ENCODE measurements at regions not wholly inside any gene's neighbourhood (a gene's known extent, or its start where the extent isn't known, plus 50 kb on each side); places are given as distances from the start of the nearest gene placed in this dataset.

- POLR2A ChIA-PET = no interaction called here
- Histone ChIP-seq H3K4me3 (ENCODE audit: control insufficient read depth in 1 of 2, extremely low read depth in 1 of 2, low read length in 1 of 2) (no peak overlapping the region), H3K27me3 (replicated peaks in 1 of 2; ENCODE audit: control insufficient read depth in 2 of 2, extremely low read depth in 1 of 2, insufficient read depth in 2 of 2, low read length in 1 of 2) (no peaks in the 10 kb centered on the region), H3K4me1 (ENCODE audit: control insufficient read depth in 1 of 2, extremely low read depth in 1 of 2, insufficient read depth in 2 of 2, low read length in 2 of 2) (no peaks in the 10 kb centered on the region), H3K9me3 (no peaks in the 10 kb centered on the region), H3K27ac (ENCODE audit: low read length) (no peak overlapping the region), H3K36me3 (ENCODE audit: control insufficient read depth in 2 of 2, extremely low read depth in 1 of 2, insufficient read depth in 1 of 2, low read length in 1 of 2) (no peaks in the 10 kb centered on the region)
- WGBS (ENCODE audit: insufficient coverage) = 94% methylated on average over 19 of the region's 25 CpGs
- H3K36me3 Mint-ChIP-seq = no peaks in the 10 kb centered on the region
- CTCF ChIA-PET = no interaction called here
- no peak overlapping the region for H3K4me3 Mint-ChIP-seq
- H3K9me3 Mint-ChIP-seq = peaks cover 0 to 3% (median 0%) of the 10 kb centered on the region in 3 donors
- H3K4me1 Mint-ChIP-seq = no peaks in the 10 kb centered on the region
- ATAC-seq (replicated peaks in 1 of 4) = no peak
- no peaks in the 10 kb centered on the region for H3K27me3 Mint-ChIP-seq
- no peak overlapping the region for H3K27ac Mint-ChIP-seq
- DNase-seq = no peak
These were observed 2085.2 kb upstream of the ACO1 start for GRCh38 chr9:30299126-30299780.

- no peaks in the 10 kb centered on the region for H3K27me3 ChIP-seq (replicated peaks in 1 of 2; ENCODE audit: control insufficient read depth in 2 of 2, extremely low read depth in 1 of 2, insufficient read depth in 2 of 2, low read length in 1 of 2)
- ChIA-PET POLR2A (no interaction called here), CTCF (no interaction called here)
- Mint-ChIP-seq H3K9me3 (peaks cover 0 to 3% (median 0%) of the 10 kb centered on the region in 3 donors), H3K27me3 (no peaks in the 10 kb centered on the region), H3K4me1 (no peaks in the 10 kb centered on the region), H3K36me3 (no peaks in the 10 kb centered on the region), H3K4me3 (no peak overlapping the region), H3K27ac (no peak overlapping the region)
- DNase-seq = no peak
- no peak overlapping the region for H3K27ac ChIP-seq (ENCODE audit: low read length)
- no peaks in the 10 kb centered on the region for H3K36me3 ChIP-seq (ENCODE audit: control insufficient read depth in 2 of 2, extremely low read depth in 1 of 2, insufficient read depth in 1 of 2, low read length in 1 of 2)
- no peak for ATAC-seq (replicated peaks in 1 of 4)
- 10% methylated on average over 2 of the region's 5 CpGs for WGBS (ENCODE audit: insufficient coverage)
- no peaks in the 10 kb centered on the region for H3K4me1 ChIP-seq (ENCODE audit: control insufficient read depth in 1 of 2, extremely low read depth in 1 of 2, insufficient read depth in 2 of 2, low read length in 2 of 2)
- H3K4me3 ChIP-seq (ENCODE audit: control insufficient read depth in 1 of 2, extremely low read depth in 1 of 2, low read length in 1 of 2) = no peak overlapping the region
- H3K9me3 ChIP-seq = no peaks in the 10 kb centered on the region
These were observed 2083.0 kb upstream of the ACO1 start for GRCh38 chr9:30301271-30301963.

GRCh38 chr9:30310711-30311110 is 2073.7 kb upstream of the ACO1 start:
- Mint-ChIP-seq H3K4me1 (no peaks in the 10 kb centered on the region), H3K27me3 (no peaks in the 10 kb centered on the region), H3K36me3 (no peaks in the 10 kb centered on the region), H3K9me3 (peaks cover 0 to 6% (median 5%) of the 10 kb centered on the region in 3 donors), H3K4me3 (no peak overlapping the region), H3K27ac (no peak overlapping the region)
- ATAC-seq (replicated peaks in 1 of 4) = no peak
- Histone ChIP-seq H3K4me1 (ENCODE audit: control insufficient read depth in 1 of 2, extremely low read depth in 1 of 2, insufficient read depth in 2 of 2, low read length in 2 of 2) (no peaks in the 10 kb centered on the region), H3K4me3 (ENCODE audit: control insufficient read depth in 1 of 2, extremely low read depth in 1 of 2, low read length in 1 of 2) (no peak overlapping the region), H3K27ac (ENCODE audit: low read length) (no peak overlapping the region), H3K27me3 (replicated peaks in 1 of 2; ENCODE audit: control insufficient read depth in 2 of 2, extremely low read depth in 1 of 2, insufficient read depth in 2 of 2, low read length in 1 of 2) (no peaks in the 10 kb centered on the region), H3K9me3 (no peaks in the 10 kb centered on the region), H3K36me3 (ENCODE audit: control insufficient read depth in 2 of 2, extremely low read depth in 1 of 2, insufficient read depth in 1 of 2, low read length in 1 of 2) (no peaks in the 10 kb centered on the region)
- ChIA-PET CTCF (no interaction called here), POLR2A (no interaction called here)
- WGBS (ENCODE audit: insufficient coverage) = no CpG with 5 or more reads among the region's 2 CpGs
- DNase-seq = no peak

GRCh38 chr9:30329431-30329830 is 2055.0 kb upstream of the ACO1 start:
- DNase-seq = no peak
- no CpG with 5 or more reads among the region's 4 CpGs for WGBS (ENCODE audit: insufficient coverage)
- Histone ChIP-seq H3K9me3 (no peaks in the 10 kb centered on the region), H3K27me3 (replicated peaks in 1 of 2; ENCODE audit: control insufficient read depth in 2 of 2, extremely low read depth in 1 of 2, insufficient read depth in 2 of 2, low read length in 1 of 2) (no peaks in the 10 kb centered on the region), H3K4me1 (ENCODE audit: control insufficient read depth in 1 of 2, extremely low read depth in 1 of 2, insufficient read depth in 2 of 2, low read length in 2 of 2) (no peaks in the 10 kb centered on the region), H3K36me3 (ENCODE audit: control insufficient read depth in 2 of 2, extremely low read depth in 1 of 2, insufficient read depth in 1 of 2, low read length in 1 of 2) (no peaks in the 10 kb centered on the region), H3K4me3 (ENCODE audit: control insufficient read depth in 1 of 2, extremely low read depth in 1 of 2, low read length in 1 of 2) (no peak overlapping the region), H3K27ac (ENCODE audit: low read length) (no peak overlapping the region)
- Mint-ChIP-seq H3K9me3 (peaks cover 0 to 4% (median 0%) of the 10 kb centered on the region in 3 donors), H3K4me3 (no peak overlapping the region), H3K27ac (no peak overlapping the region), H3K4me1 (no peaks in the 10 kb centered on the region), H3K27me3 (no peaks in the 10 kb centered on the region), H3K36me3 (no peaks in the 10 kb centered on the region)
- ATAC-seq (replicated peaks in 1 of 4) = no peak
- CTCF ChIA-PET = no interaction called here
- POLR2A ChIA-PET = no interaction called here

GRCh38 chr9:30348904-30349303 is 2035.5 kb upstream of the ACO1 start:
- no peaks in the 10 kb centered on the region for H3K4me1 Mint-ChIP-seq
- ChIA-PET CTCF (interaction anchor here in 1 of 2 donors (0.6 kb wide), 1 partner anchor 1542 kb away, joined by 4 read pairs; no protein-coding TSS in a partner anchor), POLR2A (no interaction called here)
- no peak overlapping the region for H3K27ac Mint-ChIP-seq
- Histone ChIP-seq H3K4me1 (ENCODE audit: control insufficient read depth in 1 of 2, extremely low read depth in 1 of 2, insufficient read depth in 2 of 2, low read length in 2 of 2) (no peaks in the 10 kb centered on the region), H3K27ac (ENCODE audit: low read length) (no peak overlapping the region), H3K4me3 (ENCODE audit: control insufficient read depth in 1 of 2, extremely low read depth in 1 of 2, low read length in 1 of 2) (no peak overlapping the region), H3K9me3 (no peaks in the 10 kb centered on the region), H3K36me3 (ENCODE audit: control insufficient read depth in 2 of 2, extremely low read depth in 1 of 2, insufficient read depth in 1 of 2, low read length in 1 of 2) (no peaks in the 10 kb centered on the region), H3K27me3 (replicated peaks in 1 of 2; ENCODE audit: control insufficient read depth in 2 of 2, extremely low read depth in 1 of 2, insufficient read depth in 2 of 2, low read length in 1 of 2) (no peaks in the 10 kb centered on the region)
- no peaks in the 10 kb centered on the region for H3K36me3 Mint-ChIP-seq
- no peaks in the 10 kb centered on the region for H3K27me3 Mint-ChIP-seq
- 85% methylated on average over 11 of the region's 15 CpGs for WGBS (ENCODE audit: insufficient coverage)
- peaks cover 0 to 16% (median 5%) of the 10 kb centered on the region in 3 donors for H3K9me3 Mint-ChIP-seq
- DNase-seq (no peak), ATAC-seq (replicated peaks in 1 of 4) (no peak)
- H3K4me3 Mint-ChIP-seq = no peak overlapping the region

GRCh38 chr9:30349526-30350513 is 2034.6 kb upstream of the ACO1 start:
- H3K36me3 Mint-ChIP-seq = no peaks in the 10 kb centered on the region
- WGBS (ENCODE audit: insufficient coverage) = 85% methylated on average over 13 of the region's 19 CpGs
- Histone ChIP-seq H3K27me3 (replicated peaks in 1 of 2; ENCODE audit: control insufficient read depth in 2 of 2, extremely low read depth in 1 of 2, insufficient read depth in 2 of 2, low read length in 1 of 2) (no peaks in the 10 kb centered on the region), H3K9me3 (no peaks in the 10 kb centered on the region), H3K36me3 (ENCODE audit: control insufficient read depth in 2 of 2, extremely low read depth in 1 of 2, insufficient read depth in 1 of 2, low read length in 1 of 2) (no peaks in the 10 kb centered on the region), H3K4me1 (ENCODE audit: control insufficient read depth in 1 of 2, extremely low read depth in 1 of 2, insufficient read depth in 2 of 2, low read length in 2 of 2) (no peaks in the 10 kb centered on the region), H3K4me3 (ENCODE audit: control insufficient read depth in 1 of 2, extremely low read depth in 1 of 2, low read length in 1 of 2) (no peak overlapping the region), H3K27ac (ENCODE audit: low read length) (no peak overlapping the region)
- no peak overlapping the region for H3K4me3 Mint-ChIP-seq
- ATAC-seq (replicated peaks in 1 of 4) (no peak), DNase-seq (no peak)
- peaks cover 0 to 13% (median 5%) of the 10 kb centered on the region in 3 donors for H3K9me3 Mint-ChIP-seq
- ChIA-PET CTCF (interaction anchor here in 1 of 2 donors (0.6 kb wide), 1 partner anchor 1541 kb away, joined by 4 read pairs; no protein-coding TSS in a partner anchor), POLR2A (no interaction called here)
- H3K27ac Mint-ChIP-seq = no peak overlapping the region
- H3K4me1 Mint-ChIP-seq = no peaks in the 10 kb centered on the region
- H3K27me3 Mint-ChIP-seq = no peaks in the 10 kb centered on the region

Data from T-cell (primary cell).